GM13976 (cell line): ENCODE measurements at regions not wholly inside any gene's neighbourhood (a gene's known extent, or its start where the extent isn't known, plus 50 kb on each side); places are given as distances from the start of the nearest gene placed in this dataset.

ENCODE experiments used
- DNase-seq: peaks from one replicate; pipeline ENCODE4 v3.0.0; 2012; ENCODE audit warnings: low spot score
- in situ Hi-C: fragments of 300-500 bp; cut with MboI; formaldehyde crosslinking; loops from one replicate; pipeline ENCODE4 v1.12.0; 2022; ENCODE audit warnings: low sequenced_read_pairs, mixed read lengths, inconsistent platforms; ENCODE audit not compliant: unreplicated experiment
- TF ChIP-seq, protein P1 (sequence below): IDR thresholded peaks from 2 replicates; pipeline ENCODE4 v1.5.1; 2012; ENCODE audit warnings: borderline replicate concordance, mild to moderate bottlenecking; ENCODE audit not compliant: insufficient read depth; ENCODE audit errors: extremely low read depth, missing control alignments, control extremely low read depth

DNA sequence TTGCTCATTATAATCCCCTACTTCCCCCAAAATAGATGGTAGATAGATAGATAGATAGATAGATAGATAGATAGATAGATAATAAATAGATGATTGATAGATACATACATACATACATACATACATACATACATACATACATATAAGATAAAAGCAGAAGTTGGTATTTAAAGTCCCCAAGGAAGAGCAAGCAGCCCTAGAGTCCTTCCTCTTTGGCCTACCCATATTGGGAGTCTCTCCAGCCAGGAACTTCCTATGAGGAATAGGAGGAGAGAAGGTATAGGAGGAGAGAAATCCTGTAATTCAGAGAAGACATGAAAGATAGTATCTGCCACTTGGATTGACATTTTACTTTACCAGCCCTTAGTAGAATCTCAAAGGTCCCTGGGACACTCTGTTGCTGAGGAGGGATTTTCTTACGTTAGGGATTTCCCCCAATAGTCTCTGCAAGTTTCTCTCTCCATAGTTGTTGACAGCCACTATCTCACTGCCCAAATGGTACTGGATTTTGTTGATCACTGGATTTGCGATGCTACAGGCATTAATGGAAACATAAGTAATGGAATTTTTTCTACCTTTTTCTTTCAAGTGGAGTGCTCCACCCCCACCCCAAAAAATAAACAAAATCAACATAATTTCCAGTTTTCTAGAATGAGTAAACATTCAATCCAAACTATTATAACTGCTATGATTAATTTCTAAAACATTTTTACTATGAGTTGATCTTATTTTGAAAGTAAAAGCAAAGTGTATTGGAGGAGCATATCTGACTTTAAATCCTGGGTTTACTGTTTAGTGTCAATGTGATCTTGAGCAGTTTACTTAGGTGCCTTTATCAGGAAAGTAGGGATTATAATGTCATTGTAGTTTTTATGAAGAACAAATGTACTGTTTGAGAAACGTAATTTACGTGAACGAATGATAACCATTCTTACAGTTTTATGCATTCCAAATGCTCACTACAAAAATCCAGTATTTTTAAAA lies 93.2 kb upstream of the TNFSF4 start:
- TF ChIP-seq, protein P1, sequence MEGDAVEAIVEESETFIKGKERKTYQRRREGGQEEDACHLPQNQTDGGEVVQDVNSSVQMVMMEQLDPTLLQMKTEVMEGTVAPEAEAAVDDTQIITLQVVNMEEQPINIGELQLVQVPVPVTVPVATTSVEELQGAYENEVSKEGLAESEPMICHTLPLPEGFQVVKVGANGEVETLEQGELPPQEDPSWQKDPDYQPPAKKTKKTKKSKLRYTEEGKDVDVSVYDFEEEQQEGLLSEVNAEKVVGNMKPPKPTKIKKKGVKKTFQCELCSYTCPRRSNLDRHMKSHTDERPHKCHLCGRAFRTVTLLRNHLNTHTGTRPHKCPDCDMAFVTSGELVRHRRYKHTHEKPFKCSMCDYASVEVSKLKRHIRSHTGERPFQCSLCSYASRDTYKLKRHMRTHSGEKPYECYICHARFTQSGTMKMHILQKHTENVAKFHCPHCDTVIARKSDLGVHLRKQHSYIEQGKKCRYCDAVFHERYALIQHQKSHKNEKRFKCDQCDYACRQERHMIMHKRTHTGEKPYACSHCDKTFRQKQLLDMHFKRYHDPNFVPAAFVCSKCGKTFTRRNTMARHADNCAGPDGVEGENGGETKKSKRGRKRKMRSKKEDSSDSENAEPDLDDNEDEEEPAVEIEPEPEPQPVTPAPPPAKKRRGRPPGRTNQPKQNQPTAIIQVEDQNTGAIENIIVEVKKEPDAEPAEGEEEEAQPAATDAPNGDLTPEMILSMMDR: no peak
- in situ Hi-C loops: no loop called here
- DNase-seq: no peak

DNA sequence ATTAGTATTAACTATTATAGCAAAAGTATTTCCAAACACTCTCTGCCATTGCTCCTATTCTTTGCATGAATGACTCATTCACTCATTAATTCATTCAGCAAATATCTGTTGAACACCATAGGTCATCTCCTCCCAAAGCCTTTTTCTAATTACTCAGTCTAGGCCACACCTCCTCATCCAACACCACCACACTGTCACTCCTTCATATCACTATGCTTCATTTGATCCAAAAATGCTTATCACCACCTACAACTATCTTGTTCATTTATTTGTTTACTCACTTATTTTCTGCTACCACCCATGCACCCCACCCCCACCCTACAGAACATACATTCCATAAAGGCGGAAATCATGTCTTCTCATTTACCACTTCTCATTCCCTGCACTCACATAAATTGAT lies 94.4 kb upstream of the TNFSF4 start:
- TF ChIP-seq, protein P1: no peak
- in situ Hi-C loops: no loop called here
- DNase-seq: no peak

DNA sequence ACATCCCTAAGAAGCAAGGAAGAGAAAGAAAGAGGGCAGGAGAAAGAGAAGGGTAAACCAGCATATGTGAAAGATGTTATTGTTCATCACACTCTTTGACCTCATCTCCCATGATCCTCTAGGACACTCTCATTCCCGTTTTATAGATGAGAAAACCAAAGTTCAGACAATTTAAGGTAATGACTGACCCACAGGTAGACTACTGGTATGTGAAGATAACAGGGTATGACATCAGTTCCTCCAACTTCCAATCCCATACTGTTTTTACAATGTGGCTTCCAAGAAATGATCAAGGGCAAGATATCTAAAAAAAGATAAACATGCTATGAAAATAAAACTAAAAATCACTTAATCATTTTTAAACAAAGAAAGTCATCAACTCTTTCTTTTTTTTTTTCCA lies 95.2 kb upstream of the TNFSF4 start:
- in situ Hi-C loops: no loop called here
- TF ChIP-seq, protein P1: no peak
- no peak for DNase-seq

DNA sequence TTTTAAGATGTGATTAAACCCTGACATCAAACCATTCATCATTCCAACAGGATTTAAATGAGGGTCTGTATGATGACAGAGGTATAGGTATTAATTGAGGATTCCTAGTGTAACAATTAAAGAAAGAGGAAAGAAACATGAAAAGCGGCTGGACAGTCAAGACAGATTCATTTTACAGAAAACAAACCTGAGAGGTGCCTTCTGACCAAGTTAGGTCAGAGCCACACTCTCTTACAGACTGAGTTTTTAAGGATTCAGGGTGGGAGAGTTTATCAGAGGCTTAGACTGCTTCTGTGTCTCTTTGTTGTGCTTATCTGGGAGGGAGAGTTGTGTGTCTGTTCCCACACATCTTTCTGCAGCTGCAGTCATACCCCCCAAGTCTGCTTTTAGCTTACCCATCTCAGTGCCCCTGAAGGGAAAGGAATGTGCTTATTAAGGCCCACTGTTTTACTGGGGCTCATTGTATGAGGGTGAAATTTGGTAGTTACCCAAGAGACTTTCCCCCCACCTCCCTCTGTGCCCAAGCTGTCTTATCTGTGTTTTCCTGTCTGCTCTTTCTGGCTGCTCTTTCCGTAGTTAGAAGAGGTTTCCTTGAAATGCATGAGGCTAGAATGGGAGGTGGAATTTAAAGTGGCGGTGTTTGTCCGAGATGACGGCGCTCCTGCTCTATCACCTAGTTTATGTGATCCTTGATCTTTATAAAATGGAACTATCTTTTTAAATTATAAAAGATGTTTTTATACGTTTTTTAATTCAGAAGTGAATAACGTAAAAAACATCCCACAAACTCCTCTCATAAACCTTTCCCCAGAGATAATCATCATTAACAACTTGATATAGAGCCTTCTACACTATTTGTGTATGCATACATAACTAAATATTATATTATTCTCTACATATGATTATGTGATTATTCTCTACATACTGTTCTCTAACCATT lies 96.0 kb upstream of the TNFSF4 start:
- TF ChIP-seq, protein P1: no peak
- no peak for DNase-seq
- in situ Hi-C loops: no loop called here

DNA sequence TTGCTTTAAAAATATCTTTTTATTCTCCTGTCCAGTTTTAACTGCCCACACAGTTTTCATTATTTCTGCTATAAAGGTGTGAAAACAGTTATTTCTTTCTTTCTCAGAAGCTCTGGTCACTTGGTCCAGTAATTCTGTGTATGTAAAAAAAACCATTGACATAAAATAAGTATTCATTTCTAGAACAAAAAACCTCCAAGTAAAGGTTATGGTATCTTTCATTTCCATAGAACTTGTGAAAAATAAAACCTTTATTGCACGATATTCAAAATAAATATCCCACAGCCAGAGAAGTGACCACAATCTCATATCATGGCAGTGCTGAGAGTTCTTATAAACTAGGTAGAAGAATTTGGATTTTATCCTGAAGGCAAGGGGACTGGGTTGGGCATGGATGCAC lies 96.9 kb upstream of the TNFSF4 start:
- in situ Hi-C loops: no loop called here
- DNase-seq: no peak
- TF ChIP-seq, protein P1: no peak

DNA sequence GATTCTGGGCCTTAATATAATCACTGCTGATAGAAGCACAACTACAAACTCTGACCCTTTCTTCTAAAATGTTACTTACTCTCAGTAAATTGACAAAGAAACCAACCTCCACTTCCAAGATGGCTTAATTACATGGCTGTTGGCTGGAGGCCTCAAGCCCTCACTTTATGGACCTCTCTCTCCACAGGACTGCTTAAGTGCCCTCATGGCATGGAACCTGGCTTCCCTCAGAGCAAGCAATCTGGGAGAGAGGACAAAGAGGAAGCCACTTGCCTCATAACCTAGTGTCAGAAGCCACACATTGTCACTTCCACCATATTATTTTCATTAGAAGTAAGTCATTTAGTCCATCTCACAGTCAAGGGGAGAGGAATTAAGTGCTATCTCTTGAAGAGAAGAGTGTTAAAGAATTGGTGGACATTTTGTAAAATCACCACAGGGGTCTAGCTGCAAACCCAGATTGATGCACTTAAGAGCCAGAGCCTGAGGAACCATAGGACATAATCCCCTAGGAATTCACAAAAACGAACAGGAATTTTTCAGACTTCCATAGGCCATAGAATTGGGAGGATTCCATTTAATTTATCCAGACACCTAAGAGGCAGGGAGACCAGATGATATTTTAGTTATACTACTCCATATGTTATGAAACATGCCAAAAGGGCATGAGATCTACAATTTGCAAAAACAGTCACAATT lies 97.5 kb upstream of the TNFSF4 start:
- DNase-seq: no peak
- TF ChIP-seq, protein P1: no peak
- in situ Hi-C loops: no loop called here
